Neural crest cell (in vitro differentiated cells): ENCODE measurements at regions not wholly inside any gene's neighbourhood (a gene's known extent, or its start where the extent isn't known, plus 50 kb on each side); places are given as distances from the start of the nearest gene placed in this dataset.

Source experiments
- DNase-seq: peaks from one replicate; pipeline ENCODE4 v3.0.0; 2021; ENCODE audit warnings: low read depth, mixed read lengths, low spot score
- H3K27ac Mint-ChIP-seq: one replicate; pipeline ENCODE4 v1.8.0; 2021; ENCODE audit warnings: mild to moderate bottlenecking, mixed read lengths; ENCODE audit not compliant: unreplicated experiment
- H3K27me3 Mint-ChIP-seq: 2 replicates; pipeline ENCODE4 v1.8.0; 2021; ENCODE audit warnings: low read depth, mild to moderate bottlenecking, mixed read lengths
- H3K36me3 Mint-ChIP-seq: 2 replicates; pipeline ENCODE4 v1.8.0; 2021; ENCODE audit warnings: low read depth, mild to moderate bottlenecking, mixed read lengths
- H3K4me1 Mint-ChIP-seq: 2 replicates; pipeline ENCODE4 v1.8.0; 2021; ENCODE audit warnings: mixed read lengths
- H3K4me3 Mint-ChIP-seq: one replicate; pipeline ENCODE4 v1.8.0; 2021; ENCODE audit warnings: mild to moderate bottlenecking, mixed read lengths
- H3K9me3 Mint-ChIP-seq: 2 replicates; pipeline ENCODE4 v1.8.0; 2021; ENCODE audit warnings: mixed read lengths
- TF ChIP-seq, protein P1 (sequence below): fragments of 200-600 bp; sonication (generic); conservative IDR thresholded peaks from 2 replicates; pipeline ENCODE4 v1.5.0; 2021; ENCODE audit warnings: antibody characterized with exemption, mild to moderate bottlenecking

DNA sequence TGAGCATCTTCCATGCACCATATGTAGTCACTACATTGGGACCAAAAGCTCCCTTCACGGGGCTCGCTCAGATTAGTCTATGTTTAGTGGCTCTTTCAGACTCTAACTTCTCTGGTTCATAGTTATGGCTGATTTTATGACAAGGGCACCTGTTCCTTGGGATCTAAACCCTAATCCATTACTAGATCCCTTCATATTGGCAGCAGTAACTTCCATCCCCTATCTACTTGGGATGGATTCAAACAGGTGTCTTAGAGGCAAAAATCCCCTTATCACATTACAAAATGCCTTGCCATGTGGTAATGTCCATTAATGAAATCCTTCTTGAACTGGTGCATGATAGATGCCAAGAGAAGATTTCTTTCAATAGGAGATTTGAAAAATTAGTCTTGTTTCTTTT is 96.7 kb upstream of the TP63 start:
- no peak overlapping the region for H3K4me3 Mint-ChIP-seq
- H3K9me3 Mint-ChIP-seq, result no peaks in the 10 kb centered on the region
- peaks cover 2% of the 10 kb centered on the region for H3K27me3 Mint-ChIP-seq
- no peak for DNase-seq
- no peaks in the 10 kb centered on the region for H3K4me1 Mint-ChIP-seq
- H3K27ac Mint-ChIP-seq, result no peak overlapping the region
- TF ChIP-seq, protein P1, sequence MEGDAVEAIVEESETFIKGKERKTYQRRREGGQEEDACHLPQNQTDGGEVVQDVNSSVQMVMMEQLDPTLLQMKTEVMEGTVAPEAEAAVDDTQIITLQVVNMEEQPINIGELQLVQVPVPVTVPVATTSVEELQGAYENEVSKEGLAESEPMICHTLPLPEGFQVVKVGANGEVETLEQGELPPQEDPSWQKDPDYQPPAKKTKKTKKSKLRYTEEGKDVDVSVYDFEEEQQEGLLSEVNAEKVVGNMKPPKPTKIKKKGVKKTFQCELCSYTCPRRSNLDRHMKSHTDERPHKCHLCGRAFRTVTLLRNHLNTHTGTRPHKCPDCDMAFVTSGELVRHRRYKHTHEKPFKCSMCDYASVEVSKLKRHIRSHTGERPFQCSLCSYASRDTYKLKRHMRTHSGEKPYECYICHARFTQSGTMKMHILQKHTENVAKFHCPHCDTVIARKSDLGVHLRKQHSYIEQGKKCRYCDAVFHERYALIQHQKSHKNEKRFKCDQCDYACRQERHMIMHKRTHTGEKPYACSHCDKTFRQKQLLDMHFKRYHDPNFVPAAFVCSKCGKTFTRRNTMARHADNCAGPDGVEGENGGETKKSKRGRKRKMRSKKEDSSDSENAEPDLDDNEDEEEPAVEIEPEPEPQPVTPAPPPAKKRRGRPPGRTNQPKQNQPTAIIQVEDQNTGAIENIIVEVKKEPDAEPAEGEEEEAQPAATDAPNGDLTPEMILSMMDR, result no peak
- H3K36me3 Mint-ChIP-seq, result no peaks in the 10 kb centered on the region

DNA sequence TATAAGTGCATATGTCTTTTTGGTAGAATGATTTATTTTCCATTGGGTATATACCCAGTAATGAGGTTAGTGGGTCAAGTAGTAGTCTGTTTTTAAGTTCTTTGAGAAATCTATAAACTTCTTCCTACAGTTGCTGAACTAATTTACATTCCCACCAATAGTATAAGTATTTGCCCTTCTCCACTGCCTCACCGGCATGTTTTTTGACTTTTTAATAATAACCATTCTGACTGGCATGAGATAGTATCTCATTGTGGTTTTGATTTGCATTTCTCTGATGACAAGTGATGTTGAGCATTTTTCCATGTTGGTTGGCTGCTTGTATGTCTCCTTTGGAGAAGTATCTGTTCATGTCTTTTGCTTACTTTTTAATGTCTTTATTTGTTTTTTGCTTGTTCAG is 94.1 kb upstream of the TP63 start:
- TF ChIP-seq, protein P1, result no peak
- no peak for DNase-seq
- Mint-ChIP-seq H3K36me3 (no peaks in the 10 kb centered on the region), H3K4me1 (no peaks in the 10 kb centered on the region), H3K27ac (no peak overlapping the region), H3K4me3 (no peak overlapping the region), H3K9me3 (no peaks in the 10 kb centered on the region), H3K27me3 (peaks cover 2% of the 10 kb centered on the region)

DNA sequence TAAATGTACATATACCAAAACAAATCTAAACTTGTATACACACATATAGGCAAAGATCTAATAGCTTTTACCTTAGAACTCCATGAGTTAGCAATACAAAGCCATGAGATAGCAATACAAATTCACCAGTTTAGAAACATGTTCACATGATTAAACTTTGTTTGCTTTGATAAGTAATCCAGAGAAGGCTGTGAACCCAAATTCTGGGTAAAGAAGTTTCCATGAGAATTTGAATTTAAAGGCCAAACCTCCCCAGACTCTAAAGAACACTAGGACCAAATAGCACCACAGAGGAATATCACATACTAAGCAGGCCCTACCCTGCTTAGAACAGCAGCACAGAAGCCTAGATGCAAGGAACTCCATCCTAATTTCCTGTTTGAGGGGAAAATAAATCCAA is 83.7 kb upstream of the TP63 start:
- H3K9me3 Mint-ChIP-seq, result peaks cover 20% of the 10 kb centered on the region
- TF ChIP-seq, protein P1, result no peak
- no peak for DNase-seq
- H3K4me3 Mint-ChIP-seq, result no peak overlapping the region
- no peaks in the 10 kb centered on the region for H3K4me1 Mint-ChIP-seq
- H3K36me3 Mint-ChIP-seq, result peaks cover 2% of the 10 kb centered on the region
- H3K27ac Mint-ChIP-seq, result no peak overlapping the region
- no peaks in the 10 kb centered on the region for H3K27me3 Mint-ChIP-seq

DNA sequence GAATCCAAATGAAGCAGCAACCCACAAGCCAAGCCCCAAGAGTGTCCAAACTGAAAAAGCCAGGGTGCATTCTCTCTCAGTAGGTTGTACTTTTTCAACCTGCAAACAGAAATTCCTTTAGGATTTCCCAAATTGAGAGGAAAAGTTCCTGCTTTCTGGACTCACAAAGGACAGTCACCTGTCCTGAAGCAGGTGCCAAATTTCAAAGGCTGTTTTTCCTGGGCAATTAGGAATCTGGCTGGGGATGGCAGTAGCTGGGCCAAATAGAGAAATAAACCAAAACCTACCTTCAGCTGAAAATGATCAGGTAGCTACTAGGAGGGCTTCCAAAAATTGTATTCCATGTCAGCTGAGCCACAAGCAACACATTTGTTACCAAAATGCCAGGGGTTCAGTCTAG is 83.1 kb upstream of the TP63 start:
- peaks cover 2% of the 10 kb centered on the region for H3K36me3 Mint-ChIP-seq
- DNase-seq, result no peak
- no peaks in the 10 kb centered on the region for H3K27me3 Mint-ChIP-seq
- peaks cover 20% of the 10 kb centered on the region for H3K9me3 Mint-ChIP-seq
- no peak overlapping the region for H3K4me3 Mint-ChIP-seq
- no peaks in the 10 kb centered on the region for H3K4me1 Mint-ChIP-seq
- H3K27ac Mint-ChIP-seq, result peak overlapping the region; percentile 60
- TF ChIP-seq, protein P1, result no peak

DNA sequence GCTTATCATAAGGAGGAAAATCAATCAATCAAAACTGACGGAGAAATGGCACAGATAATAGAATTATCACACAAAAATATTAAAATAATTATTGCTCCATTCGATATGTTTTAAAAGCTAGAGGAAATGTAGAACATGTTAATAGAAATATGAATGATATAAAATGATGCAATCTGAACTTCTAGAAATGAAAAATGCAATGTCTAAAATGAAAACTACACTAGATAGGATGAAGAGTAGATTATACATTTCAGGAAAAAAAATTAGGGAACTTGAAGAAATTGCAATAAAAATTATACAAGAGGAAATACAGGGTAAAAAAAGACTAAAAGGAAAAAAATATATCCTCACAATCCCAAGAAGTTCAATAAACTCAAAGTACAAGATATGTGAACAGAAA is 80.2 kb upstream of the TP63 start:
- DNase-seq, result no peak
- H3K27ac Mint-ChIP-seq, result no peak overlapping the region
- H3K4me3 Mint-ChIP-seq, result no peak overlapping the region
- peaks cover 2% of the 10 kb centered on the region for H3K36me3 Mint-ChIP-seq
- TF ChIP-seq, protein P1, result no peak
- H3K9me3 Mint-ChIP-seq, result peaks cover 20% of the 10 kb centered on the region
- H3K4me1 Mint-ChIP-seq, result no peaks in the 10 kb centered on the region
- no peaks in the 10 kb centered on the region for H3K27me3 Mint-ChIP-seq
